HuH-7.5 (cell line): ENCODE measurements at regions not wholly inside any gene's neighbourhood (a gene's known extent, or its start where the extent isn't known, plus 50 kb on each side); places are given as distances from the start of the nearest gene placed in this dataset.

Source experiments
- DNase-seq: peaks from one replicate; pipeline ENCODE4 v3.0.0; 2011; ENCODE audit warnings: low spot score

DNA sequence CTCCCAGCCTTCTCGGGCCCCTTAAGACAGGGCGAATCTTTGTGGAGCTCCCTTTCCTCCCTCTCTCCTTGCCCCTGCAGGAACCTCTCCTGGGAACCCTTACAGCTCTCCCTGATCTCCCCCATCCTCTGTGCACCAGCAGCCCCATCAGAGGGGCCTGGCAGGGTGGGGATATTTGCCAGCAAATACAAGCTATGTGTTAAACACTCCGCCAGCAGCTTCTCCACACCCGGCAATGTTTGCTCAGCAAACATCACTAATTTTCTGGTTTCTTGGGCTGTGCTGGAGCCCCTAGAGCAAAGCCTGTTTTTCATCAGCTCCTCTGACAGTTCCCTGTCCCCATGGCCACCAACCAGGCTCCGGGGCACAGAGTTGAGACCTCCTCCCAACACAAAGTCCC is 147.5 kb upstream of the LHX5 start:
- no peak for DNase-seq

GRCh38 chr12:113613414-113613813 is 141.7 kb upstream of the LHX5 start:
- no peak for DNase-seq

DNA sequence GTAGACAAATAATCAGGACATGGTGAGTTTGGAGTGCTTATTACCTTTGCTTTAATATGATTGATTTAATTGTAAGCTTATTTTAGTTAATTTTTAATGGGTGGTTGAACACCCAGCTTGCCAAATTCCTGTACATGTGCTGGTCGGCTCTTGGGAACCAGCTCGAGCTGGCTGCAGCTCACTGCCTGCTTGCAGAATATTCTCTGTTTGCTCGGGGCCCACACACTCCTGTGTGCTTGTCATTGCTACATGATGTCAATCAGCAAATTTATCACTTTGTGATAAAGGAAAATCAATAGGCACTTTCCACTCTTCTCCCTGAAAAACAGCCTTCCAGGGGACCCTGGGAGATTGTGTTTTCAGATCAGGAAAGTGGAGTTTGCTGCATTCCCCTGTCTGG is 141.1 kb upstream of the LHX5 start:
- DNase-seq = no peak

GRCh38 chr12:113612076-113612728 is 140.5 kb upstream of the LHX5 start:
- no peak for DNase-seq

GRCh38 chr12:113611652-113612051 is 140.0 kb upstream of the LHX5 start:
- DNase-seq = no peak

- no peak for DNase-seq
Measured at GRCh38 chr12:113610698-113611097, 139.0 kb upstream of the LHX5 start.

DNA sequence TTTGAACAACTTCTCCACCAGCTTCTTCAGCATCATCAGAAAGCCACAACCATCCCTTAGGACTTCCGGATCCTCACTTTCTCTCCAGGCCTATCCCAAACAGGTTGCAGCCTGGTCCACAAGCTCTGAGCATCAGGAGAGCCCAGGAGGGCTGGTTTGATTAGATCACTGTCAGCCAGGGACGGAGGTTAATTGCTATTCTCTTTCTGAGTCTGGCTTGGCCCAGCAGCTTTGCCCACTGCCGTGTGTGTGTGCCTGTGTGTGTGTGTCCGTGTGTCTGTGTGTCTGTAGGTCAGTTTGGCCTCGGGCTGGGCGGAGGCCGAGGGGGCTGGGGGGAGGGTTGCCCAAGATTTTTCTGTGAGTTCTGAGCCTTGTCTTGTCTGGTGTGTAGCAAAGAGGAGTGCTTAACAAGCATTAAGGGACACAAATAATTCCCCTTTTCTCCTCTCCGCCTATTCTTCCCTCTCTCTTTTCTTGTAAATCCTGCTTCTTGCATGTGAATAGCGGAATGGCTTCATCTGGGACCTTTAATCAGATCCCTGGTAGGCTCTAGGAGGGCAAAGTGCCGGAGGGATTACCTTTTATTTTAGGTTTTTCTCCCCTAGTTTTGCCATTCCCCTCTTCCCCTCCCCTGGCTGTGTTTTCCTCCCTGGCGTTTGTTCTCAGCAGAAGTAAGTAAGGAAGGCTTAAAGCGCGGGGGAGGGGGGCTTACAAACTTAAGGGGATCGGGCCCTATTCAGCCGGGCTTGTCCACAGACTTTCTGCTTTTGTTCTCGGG is 138.2 kb upstream of the LHX5 start:
- no peak for DNase-seq

GRCh38 chr12:113604666-113605065 is 133.0 kb upstream of the LHX5 start:
- DNase-seq = no peak

- peak; percentile 29 for DNase-seq
Measured at GRCh38 chr12:113601656-113602263, 130.1 kb upstream of the LHX5 start.

- DNase-seq = no peak
Measured at GRCh38 chr12:113598815-113599406, 127.2 kb upstream of the LHX5 start.

DNA sequence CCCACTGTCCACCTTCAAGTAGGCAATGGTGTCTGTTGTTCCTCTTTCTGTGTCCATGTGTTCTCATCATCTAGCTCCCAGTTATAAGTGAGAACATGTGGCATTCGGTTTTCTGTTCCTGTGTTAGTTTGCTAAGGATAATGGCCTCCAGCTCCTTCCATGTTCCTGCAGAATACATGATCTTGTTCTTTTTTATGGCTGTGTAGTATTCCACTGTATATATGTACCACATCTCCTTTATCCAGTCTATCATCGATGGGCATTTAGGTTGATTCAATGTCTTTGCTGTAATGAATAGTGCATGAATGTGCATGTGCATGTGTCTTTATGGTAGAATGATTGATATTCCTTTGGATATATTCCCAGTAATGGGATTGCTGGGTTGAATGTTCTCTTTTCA is 123.3 kb upstream of the LHX5 start:
- DNase-seq = no peak

- DNase-seq = no peak
Measured at GRCh38 chr12:113591480-113591974, 119.9 kb upstream of the LHX5 start.

DNA sequence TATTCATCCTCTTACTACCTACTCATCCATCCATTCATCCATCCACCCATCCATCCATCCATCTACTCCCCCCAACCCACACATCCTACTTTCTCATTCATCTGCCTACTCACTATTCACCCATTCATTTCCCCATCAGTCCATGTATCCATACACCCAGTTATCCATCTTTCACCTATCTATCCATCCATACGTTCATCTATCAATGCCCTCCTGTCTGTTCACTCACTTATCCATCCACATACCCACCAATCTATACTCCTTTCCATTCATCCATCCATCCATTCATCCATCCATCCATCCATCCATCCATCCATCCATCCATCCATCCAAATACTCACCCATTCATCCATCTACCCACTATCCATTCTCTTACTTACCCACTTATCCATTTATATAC is 117.8 kb upstream of the LHX5 start:
- no peak for DNase-seq

DNA sequence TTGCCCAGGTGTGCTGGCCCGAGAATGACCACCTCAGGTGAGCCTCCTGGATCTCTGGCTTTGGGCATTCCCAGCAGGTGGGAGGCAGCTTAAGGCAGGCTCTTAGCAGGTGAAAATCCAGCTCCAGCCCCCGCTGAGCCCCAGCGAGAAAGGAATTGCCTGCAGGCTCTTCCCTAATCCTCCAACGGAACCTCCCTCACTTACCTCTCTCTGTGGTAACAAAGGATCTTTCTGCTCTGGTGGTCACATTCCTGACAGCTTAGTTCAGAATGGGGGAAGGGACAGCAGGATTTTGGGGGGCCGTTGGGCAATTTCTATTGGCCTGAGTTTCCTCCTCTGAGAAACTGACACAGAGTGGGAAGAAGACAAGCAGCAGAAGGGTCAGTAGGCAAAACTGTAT is 116.0 kb upstream of the LHX5 start:
- no peak for DNase-seq

- no peak for DNase-seq
Measured at GRCh38 chr12:113586461-113586860, 114.8 kb upstream of the LHX5 start.

DNA sequence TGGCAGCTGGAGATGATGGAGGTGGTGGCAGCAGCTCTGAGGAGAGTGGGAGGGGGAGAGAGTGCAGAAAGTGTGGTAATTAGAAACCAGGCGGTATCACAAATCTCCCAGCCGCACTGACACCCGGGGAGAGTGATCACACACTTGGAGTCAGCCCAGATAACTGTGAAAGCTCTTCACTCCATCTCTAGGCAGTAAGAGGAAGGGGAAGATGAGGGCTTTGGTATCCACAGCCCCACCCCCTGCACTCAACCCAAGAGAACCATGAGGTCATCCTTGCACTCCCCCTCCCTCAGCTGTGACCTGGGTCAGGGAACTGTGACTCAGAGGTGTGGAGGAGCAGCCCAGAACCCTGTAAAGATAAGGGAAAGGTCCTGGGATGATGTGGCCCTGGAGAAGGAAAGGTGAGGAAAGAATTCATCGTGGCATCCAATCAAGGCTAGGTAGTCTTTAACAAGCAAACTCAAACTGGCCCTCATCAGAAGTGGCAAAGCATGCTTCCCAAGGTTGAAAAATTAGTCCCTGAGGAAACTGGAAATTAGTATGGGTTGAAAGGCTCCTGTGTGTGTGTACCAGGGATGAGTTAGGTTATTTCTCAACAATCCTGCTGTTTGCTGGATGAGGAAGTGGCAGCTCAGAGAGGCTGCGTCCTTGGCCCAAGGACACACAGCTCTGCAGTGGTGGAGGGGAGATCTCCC is 111.0 kb upstream of the LHX5 start:
- no peak for DNase-seq

DNA sequence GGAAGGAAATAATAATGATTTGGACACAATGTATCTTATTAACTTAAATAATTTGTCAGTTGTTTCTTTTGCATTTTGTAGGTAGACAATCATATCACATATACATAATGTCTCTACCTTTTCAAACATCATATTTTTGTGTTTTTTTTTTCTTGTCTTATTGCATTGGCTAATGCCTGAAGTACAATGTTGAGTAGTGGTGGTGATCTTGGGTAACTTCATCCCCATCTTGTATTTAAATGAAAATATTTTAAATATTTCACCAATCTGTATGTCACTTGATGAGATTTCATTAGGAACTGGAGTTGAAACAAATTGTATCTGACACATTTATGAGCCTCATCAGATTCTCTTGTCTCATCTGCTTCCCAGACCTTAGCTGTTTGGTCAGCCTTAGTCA is 109.7 kb upstream of the LHX5 start:
- no peak for DNase-seq

GRCh38 chr12:113580437-113580836 is 108.8 kb upstream of the LHX5 start:
- DNase-seq = no peak

DNA sequence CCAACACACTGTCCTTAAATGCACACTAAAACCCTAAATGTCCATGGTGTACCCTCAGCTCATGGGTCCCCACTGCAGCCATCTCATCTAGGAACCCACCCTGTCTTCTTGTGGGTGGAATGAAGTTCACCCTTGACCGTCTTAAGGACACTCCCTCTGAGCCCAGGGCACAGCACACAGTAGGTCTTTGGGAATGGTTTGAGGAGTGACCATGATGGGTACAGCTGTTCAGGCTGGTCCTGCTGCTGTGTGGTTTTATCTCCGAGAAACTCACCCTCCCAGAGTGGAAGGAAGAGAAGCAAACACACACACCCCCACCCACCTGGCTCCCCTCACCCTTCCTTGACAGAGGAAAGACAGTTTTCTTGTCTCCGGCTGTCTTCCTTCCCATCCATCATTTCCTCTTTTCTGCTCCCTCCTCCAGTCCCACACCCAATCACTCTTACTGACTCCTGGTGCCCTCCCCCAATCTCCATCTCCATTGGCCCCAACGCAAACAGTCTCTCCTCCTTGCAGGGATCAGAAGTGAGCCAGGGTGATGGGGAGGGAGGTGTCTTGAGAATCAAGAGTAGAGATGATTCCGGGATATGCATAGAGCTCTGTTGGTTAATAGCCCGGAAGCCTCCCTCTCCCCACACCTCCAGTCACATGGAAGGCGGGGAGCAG is 105.9 kb upstream of the LHX5 start:
- DNase-seq = no peak

DNA sequence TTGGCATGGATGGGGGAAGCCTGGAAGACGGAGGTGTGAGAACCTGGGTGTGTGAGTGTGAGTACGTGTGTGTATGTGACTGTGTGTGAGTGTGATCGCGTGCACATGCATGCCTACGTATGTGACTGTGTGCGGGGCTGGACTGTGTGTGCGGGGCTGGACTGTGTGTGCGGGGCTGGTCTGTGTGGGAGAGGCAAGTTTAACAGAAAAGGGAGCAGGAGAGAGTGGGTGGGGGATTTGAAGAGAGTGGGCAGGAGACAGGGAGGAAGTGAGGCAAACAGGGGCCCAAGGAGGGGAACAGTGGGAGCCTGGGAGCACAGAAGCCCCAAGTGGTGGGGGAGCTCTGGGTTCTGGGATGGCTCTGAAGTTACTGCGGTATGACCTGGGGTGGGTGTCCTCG is 103.7 kb upstream of the LHX5 start:
- DNase-seq = no peak

- DNase-seq = no peak
Measured at GRCh38 chr12:113573148-113573547, 101.5 kb upstream of the LHX5 start.

DNA sequence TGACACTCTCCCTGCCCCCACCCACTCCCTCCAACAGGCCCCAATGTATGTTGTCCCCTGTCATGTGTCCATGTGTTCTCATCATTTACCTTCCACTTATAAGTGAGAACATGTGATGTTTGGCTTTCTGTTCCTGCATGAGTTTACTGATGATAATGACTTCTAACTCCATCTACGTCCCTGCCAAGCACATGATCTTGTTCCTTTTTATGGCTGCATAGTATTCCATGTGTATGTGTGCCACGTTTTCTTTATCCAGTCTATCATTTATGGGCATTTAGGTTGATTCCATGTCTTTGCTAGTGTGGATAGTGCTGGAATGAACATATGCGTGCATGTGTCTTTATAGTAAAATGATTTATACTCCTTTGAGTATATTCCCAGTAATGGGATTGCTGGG is 100.0 kb upstream of the LHX5 start:
- DNase-seq = no peak
